ENCODE measurements at regions not wholly inside any gene's neighbourhood (a gene's known extent, or its start where the extent isn't known, plus 50 kb on each side); places are given as distances from the start of the nearest gene placed in this dataset.

GRCh38 chr10:27360581-27361172, 120.1 kb upstream of the ACBD5 start:
- no peak overlapping the region for H3K4me3 ChIP-seq (ENCODE audit: low read length)

DNA sequence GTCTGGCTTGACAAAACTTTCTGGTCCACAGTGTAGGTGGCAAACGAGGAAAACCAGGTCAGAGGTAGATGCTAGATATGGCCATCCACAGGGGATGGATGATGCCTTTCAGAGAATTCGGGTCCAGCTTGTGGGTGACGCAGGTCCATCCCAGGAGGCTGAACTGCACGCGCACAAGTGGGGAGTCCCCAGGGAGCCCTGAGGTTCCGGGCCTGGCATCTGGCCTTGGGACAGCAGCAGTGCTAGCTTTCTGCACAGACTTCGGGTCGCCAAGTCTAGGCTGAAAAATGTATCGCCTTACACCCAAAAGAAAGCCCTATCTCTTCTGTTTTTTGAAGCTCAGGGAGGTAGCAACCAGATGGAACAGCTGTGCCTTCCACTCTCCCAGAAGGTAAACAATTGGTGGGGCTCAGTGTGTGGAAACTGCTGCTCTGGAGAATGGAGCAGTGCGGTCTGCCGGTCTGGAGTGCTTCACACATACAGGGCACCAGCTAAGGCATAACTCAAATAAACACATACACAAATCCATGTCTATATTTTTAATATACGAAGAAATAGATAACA, 119.3 kb upstream of the ACBD5 start:
- Histone ChIP-seq H3F3A (ENCODE audit: control insufficient read depth, insufficient read depth) (no peaks in the 10 kb centered on the region), H3K27ac (ENCODE audit: low read depth, low read length) (no peak overlapping the region), H3K4me1 (ENCODE audit: control insufficient read depth, low read length) (peaks cover 1% of the 10 kb centered on the region), H3K4me2 (ENCODE audit: low read length) (no peak overlapping the region), H4K20me1 (ENCODE audit: control insufficient read depth, insufficient read depth, low read depth, low read length) (no peaks in the 10 kb centered on the region), H3K79me2 (ENCODE audit: control insufficient read depth, low read length) (no peaks in the 10 kb centered on the region), H3K4me3 (ENCODE audit: low read length) (no peak overlapping the region), H3K27me3 (ENCODE audit: control insufficient read depth, low read length) (no peaks in the 10 kb centered on the region), H3K9me3 (ENCODE audit: control insufficient read depth, insufficient read depth, low read length) (no peaks in the 10 kb centered on the region), H3K36me3 (ENCODE audit: control insufficient read depth, low read length) (no peaks in the 10 kb centered on the region), H3K9me2 (replicated peaks; ENCODE audit: control insufficient read depth, low read length) (no peaks in the 10 kb centered on the region)
- TF ChIP-seq CTCF (IDR thresholded peaks at IDR 0.05; ENCODE audit: low read depth, low read length, poor library complexity, severe bottlenecking) = no peak

More at GRCh38 chr10:27360581-27361172, 120.1 kb upstream of the ACBD5 start:
- no peaks in the 10 kb centered on the region for H3F3A ChIP-seq (ENCODE audit: control insufficient read depth, insufficient read depth)
- H3K27ac ChIP-seq (ENCODE audit: low read depth, low read length) = no peak overlapping the region
- TF ChIP-seq EZH2phosphoT487 (IDR thresholded peaks at IDR 0.05; ENCODE audit: borderline replicate concordance, low read length) = no peak
- peak; percentile 73 for TF ChIP-seq CTCF (IDR thresholded peaks at IDR 0.05; ENCODE audit: low read depth, low read length, poor library complexity, severe bottlenecking)
- H3K79me2 ChIP-seq (ENCODE audit: control insufficient read depth, low read length) = no peaks in the 10 kb centered on the region
- H3K9me3 ChIP-seq (ENCODE audit: control insufficient read depth, insufficient read depth, low read length) = no peaks in the 10 kb centered on the region
- H4K20me1 ChIP-seq (ENCODE audit: control insufficient read depth, insufficient read depth, low read depth, low read length) = no peaks in the 10 kb centered on the region
- H3K9me2 ChIP-seq (replicated peaks; ENCODE audit: control insufficient read depth, low read length) = no peaks in the 10 kb centered on the region
- H3K4me2 ChIP-seq (ENCODE audit: low read length) = no peak overlapping the region
- no peaks in the 10 kb centered on the region for H3K4me1 ChIP-seq (ENCODE audit: control insufficient read depth, low read length)
- H3K27me3 ChIP-seq (ENCODE audit: control insufficient read depth, low read length) = no peaks in the 10 kb centered on the region
- H3K36me3 ChIP-seq (ENCODE audit: control insufficient read depth, low read length) = no peaks in the 10 kb centered on the region

DNA sequence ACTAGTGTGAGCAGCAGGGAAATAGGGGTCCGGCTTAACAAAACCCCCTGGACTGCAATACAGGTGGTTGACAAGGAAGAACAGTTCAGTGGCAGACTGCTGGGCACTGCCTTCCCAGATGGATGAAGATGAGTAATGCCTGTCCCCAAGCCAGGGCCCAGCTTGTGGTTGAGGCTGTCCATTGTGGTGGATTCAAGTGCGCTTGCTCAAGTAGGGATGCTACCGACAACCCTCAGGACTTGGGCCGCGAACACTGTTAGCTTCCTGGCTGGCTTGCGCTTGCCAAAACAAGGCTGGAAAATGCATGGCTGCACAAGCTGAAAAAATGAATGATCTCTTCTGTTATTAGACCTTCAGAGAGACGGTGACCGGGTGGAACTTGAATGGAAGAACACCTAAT, 116.1 kb upstream of the ACBD5 start:
- H3K9me3 ChIP-seq (ENCODE audit: control insufficient read depth, insufficient read depth, low read length) = no peaks in the 10 kb centered on the region
- no peaks in the 10 kb centered on the region for H3K9me2 ChIP-seq (replicated peaks; ENCODE audit: control insufficient read depth, low read length)
- no peaks in the 10 kb centered on the region for H4K20me1 ChIP-seq (ENCODE audit: control insufficient read depth, insufficient read depth, low read depth, low read length)
- H3K4me1 ChIP-seq (ENCODE audit: control insufficient read depth, low read length) = peaks cover 15% of the 10 kb centered on the region
- H3K27ac ChIP-seq (ENCODE audit: low read depth, low read length) = no peak overlapping the region
- no peak overlapping the region for H3K4me3 ChIP-seq (ENCODE audit: low read length)
- H3K4me2 ChIP-seq (ENCODE audit: low read length) = no peak overlapping the region
- no peaks in the 10 kb centered on the region for H3K36me3 ChIP-seq (ENCODE audit: control insufficient read depth, low read length)
- TF ChIP-seq CTCF (IDR thresholded peaks at IDR 0.05; ENCODE audit: low read depth, low read length, poor library complexity, severe bottlenecking) = no peak
- no peak for TF ChIP-seq EZH2phosphoT487 (IDR thresholded peaks at IDR 0.05; ENCODE audit: borderline replicate concordance, low read length)
- no peaks in the 10 kb centered on the region for H3K79me2 ChIP-seq (ENCODE audit: control insufficient read depth, low read length)
- no peaks in the 10 kb centered on the region for H3F3A ChIP-seq (ENCODE audit: control insufficient read depth, insufficient read depth)
- no peaks in the 10 kb centered on the region for H3K27me3 ChIP-seq (ENCODE audit: control insufficient read depth, low read length)

All from DOHH2 (cell line).